IPS-11a (cell line): ENCODE measurements at regions not wholly inside any gene's neighbourhood (a gene's known extent, or its start where the extent isn't known, plus 50 kb on each side); places are given as distances from the start of the nearest gene placed in this dataset.

Experiments used
- H3K4me3 ChIP-seq: one replicate; pipeline ENCODE4 v1.5.1; 2013; ENCODE audit warnings: low read depth, low read length, control low read depth

GRCh38 chr4:32102896-32103295 is 1382.7 kb downstream of the PCDH7 start:
- H3K4me3 ChIP-seq, result no peak overlapping the region

- no peak overlapping the region for H3K4me3 ChIP-seq
Observed at GRCh38 chr4:32106767-32107166, 1386.6 kb downstream of the PCDH7 start.

GRCh38 chr4:32112891-32113290 is 1392.7 kb downstream of the PCDH7 start:
- no peak overlapping the region for H3K4me3 ChIP-seq

DNA sequence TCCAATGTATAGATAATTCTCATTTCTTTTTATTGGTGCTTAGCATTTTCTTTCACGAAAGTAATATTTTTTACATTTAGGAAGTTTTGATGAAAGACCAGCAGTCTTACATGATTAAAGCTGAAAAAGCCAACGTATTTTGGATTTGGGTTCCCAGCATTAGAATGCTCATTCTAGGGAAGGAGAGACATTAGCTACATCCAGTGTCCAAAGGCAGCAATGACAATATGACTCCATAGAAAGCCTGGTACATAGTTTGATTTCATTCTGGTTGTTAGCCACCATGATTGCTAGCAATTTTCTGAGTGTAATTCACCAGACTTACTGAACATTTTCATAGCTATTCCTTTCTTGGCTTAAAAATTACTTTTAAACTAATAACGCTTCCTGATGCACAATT is 1397.5 kb downstream of the PCDH7 start:
- H3K4me3 ChIP-seq, result no peak overlapping the region

DNA sequence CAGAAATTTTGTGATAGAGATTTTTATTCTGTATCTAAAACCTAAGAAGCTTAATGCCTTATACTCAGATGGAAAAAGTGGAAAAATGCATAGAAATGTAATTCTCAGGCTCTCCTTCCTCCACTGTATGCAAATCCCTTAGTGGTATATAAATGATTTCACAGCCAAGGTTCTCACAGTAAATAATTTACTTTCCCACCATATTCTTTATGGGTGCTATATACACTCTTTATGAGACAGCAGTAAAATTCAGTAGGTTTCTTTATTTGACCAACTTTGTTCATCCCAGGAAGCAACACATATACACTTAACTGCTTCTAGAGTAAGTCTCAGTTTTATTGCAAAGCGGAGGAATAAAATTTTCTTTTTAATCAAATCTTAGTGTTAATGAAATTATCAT is 1399.7 kb downstream of the PCDH7 start:
- H3K4me3 ChIP-seq, result no peak overlapping the region

GRCh38 chr4:32128549-32128948 is 1408.4 kb downstream of the PCDH7 start:
- H3K4me3 ChIP-seq, result no peak overlapping the region

- no peak overlapping the region for H3K4me3 ChIP-seq
Observed at GRCh38 chr4:32129967-32130366, 1409.8 kb downstream of the PCDH7 start.

GRCh38 chr4:32133141-32133540 is 1413.0 kb downstream of the PCDH7 start:
- no peak overlapping the region for H3K4me3 ChIP-seq

DNA sequence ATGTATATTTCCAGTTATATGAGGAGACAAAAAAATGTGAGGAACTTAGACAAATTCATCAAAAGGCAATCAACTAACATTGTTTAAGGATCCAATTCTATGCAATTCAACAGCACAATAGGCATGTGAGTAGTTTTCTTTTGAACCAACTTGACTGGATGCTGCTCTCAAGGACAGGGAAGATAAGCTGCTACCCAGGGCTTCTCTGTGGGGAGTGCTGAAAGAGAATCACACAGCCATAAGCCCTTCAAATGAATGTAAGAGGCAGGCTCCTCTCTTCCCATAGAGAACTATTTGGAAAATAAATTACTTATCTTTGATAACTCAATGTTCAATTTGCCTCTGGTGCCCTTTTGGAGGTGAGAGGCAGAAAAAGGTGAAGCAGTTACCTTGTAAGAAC is 1413.6 kb downstream of the PCDH7 start:
- no peak overlapping the region for H3K4me3 ChIP-seq

GRCh38 chr4:32135642-32136041 is 1415.5 kb downstream of the PCDH7 start:
- no peak overlapping the region for H3K4me3 ChIP-seq

- H3K4me3 ChIP-seq, result no peak overlapping the region
Observed at GRCh38 chr4:32136081-32136787, 1416.1 kb downstream of the PCDH7 start.

DNA sequence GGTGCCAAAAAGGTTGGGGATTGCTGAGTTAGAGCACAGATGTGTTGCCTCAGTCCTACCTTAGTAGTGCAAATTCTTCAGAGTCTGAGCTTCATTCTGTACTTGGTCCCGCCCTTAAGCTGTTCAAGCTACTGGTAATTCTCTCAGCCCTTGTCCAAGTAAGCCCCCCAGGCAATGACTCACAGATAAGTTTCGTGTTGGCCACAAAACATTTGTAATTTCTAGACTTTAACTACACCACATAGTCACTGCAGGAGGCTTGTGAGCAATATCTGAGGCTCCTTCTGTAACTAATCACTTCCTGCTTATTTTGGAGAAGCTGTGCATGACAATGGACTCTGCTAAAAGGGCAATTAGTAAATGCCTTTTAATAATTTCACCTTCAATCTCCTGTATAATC is 1420.5 kb downstream of the PCDH7 start:
- H3K4me3 ChIP-seq, result no peak overlapping the region

- no peak overlapping the region for H3K4me3 ChIP-seq
Observed at GRCh38 chr4:32142075-32142474, 1421.9 kb downstream of the PCDH7 start.

DNA sequence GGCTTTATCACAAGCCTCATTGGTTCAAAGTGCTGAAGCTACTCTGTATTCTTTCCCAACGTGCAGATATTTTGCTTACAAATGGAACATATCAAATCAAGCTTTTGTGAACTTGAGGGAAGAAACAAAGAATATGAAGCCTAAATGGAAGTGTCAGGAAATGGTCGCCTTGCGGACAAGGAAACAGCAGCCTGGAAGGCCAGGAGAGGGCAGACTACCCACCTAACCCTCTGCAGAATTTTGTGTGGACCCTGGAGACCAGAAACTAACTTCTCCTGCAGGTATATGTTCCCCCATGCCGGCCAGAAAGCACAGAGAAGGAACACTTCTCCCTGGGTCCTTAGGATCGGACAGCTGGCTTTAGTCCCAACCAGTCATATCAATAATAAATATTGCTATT is 1425.8 kb downstream of the PCDH7 start:
- no peak overlapping the region for H3K4me3 ChIP-seq

GRCh38 chr4:32147446-32148085 is 1427.4 kb downstream of the PCDH7 start:
- H3K4me3 ChIP-seq, result no peak overlapping the region

DNA sequence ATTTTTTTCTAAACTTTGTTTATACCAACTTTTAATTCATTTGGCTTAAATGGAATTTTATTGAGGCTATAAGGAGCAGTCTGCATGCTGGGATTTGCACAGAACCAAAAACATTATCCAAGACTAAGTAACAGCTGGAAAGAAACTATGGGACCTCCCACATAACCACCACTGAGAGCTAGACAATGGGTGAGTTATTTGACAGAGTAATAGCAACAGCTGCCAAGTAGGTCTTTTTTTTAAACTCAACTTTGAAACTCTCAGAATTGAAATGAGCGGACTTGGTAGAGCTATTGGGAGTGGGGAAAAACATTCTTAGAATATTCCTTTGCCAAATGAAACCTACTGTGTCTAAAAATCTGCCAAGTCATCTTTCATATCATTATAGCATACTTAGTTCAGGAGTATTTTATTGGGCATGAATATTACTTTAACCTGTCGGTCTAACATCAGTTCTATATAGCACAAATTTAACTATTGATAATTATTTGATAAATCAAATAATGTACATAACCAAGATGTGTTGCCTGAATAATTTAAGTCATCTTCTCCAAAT is 1428.0 kb downstream of the PCDH7 start:
- no peak overlapping the region for H3K4me3 ChIP-seq

DNA sequence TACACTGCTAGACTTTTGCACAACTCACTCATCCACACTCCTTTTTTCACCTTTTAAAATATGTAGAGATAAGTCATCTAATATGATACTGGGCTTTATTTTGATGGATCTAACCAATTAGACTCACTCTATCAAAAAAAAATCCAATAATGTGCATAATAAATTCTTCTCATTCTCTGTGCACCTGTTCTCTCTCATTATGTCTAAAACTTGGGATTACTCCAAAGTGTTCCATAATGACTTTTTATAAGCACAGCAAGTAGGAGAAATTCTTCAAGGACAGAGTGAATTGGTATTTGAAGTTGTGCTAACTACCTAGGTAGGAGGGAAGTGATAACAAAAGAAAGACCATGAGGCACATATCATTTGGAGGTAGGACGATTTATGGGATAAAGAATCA is 1438.8 kb downstream of the PCDH7 start:
- no peak overlapping the region for H3K4me3 ChIP-seq

DNA sequence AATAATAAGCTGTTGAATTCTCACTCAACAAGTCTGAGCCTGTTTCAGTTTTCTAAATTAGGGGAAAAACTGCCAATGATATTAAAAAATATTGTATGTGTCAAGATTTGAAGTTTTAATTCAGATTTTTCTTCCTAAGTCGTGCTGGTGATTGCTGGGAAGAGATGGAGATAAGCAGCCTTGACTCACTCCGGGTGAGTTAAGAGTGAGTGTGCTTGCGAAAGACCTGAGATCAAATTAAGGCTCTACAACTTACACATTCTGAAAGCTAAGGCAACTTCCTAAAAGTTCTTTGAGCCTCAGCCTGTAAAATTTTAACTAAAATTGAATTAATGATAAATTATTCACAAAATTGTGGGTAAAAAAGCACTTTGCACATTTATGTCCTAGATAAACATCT is 1441.2 kb downstream of the PCDH7 start:
- no peak overlapping the region for H3K4me3 ChIP-seq

DNA sequence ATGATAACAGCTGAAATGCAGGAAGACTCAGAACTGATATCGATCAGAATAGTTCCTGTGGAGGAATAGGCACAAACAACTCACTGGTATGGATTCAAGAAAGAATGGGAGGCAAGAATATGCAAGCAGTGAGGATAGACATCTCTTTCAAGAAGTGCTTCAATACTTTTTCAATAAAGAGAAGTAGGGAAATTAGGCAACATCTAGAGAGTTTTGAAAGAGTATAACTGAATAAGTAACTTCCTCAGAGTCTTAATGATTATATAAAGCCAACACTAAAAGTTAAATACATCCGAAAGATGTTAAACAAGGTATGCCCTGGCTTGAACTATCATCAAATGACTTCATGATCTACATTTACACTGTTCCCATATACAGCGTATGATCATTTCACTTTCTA is 1443.0 kb downstream of the PCDH7 start:
- no peak overlapping the region for H3K4me3 ChIP-seq

- no peak overlapping the region for H3K4me3 ChIP-seq
Observed at GRCh38 chr4:32169841-32170240, 1449.7 kb downstream of the PCDH7 start.

- H3K4me3 ChIP-seq, result no peak overlapping the region
Observed at GRCh38 chr4:32172086-32172485, 1451.9 kb downstream of the PCDH7 start.

DNA sequence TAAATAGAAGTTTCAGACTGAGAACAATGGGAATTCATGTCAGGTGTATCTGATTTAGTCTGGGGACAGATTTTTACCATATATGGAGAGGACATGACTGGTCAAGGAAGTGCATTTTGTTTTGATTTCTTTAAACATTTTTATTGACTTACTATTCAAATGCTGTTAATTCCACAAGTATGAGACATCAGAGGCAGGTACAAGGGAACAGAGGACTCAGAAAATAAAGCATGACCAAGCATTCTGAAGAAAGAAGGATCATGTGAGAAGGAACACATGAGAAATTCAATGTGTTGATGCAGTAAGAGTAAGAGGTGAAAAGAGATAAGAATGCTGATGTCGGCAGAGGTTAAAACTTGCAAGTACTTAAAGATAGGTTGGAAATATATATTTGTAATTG is 1452.6 kb downstream of the PCDH7 start:
- H3K4me3 ChIP-seq, result no peak overlapping the region

DNA sequence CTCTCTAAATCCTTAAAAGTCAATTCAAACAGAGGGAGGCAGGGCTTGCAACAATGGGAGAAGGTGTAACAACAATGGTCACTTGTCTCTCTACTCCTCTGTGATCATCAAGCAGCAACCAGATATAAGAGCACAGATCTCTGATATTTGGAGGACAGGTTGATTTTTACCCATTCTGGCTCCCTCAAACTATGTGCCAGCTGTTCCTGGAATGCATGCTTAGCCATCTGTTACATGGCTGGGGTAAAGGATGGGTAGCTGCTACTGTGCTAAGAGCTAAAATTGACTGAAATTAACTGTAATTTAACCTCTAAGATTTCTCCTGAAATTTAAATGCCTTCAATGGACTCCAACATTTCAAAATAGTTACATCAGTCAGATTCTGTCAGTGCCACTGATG is 1459.9 kb downstream of the PCDH7 start:
- no peak overlapping the region for H3K4me3 ChIP-seq
